NB4 (cell line): ENCODE measurements at regions not wholly inside any gene's neighbourhood (a gene's known extent, or its start where the extent isn't known, plus 50 kb on each side); places are given as distances from the start of the nearest gene placed in this dataset.

Source experiments
- DNase-seq: peaks from one replicate; pipeline ENCODE4 v3.0.0; 2010; ENCODE audit warnings: low read depth
- H3K4me3 ChIP-seq: one replicate; pipeline ENCODE4 v1.5.1; 2011; ENCODE audit warnings: mild to moderate bottlenecking, low read depth, low read length, moderate library complexity
- MAX ChIP-seq: IDR thresholded peaks from 2 replicates; pipeline ENCODE4 v1.6.1; 2011; ENCODE audit warnings: low read depth, low read length
- MYC ChIP-seq: IDR thresholded peaks from 2 replicates; pipeline ENCODE4 v1.6.1; 2011; ENCODE audit warnings: low read depth, low read length
- POLR2A ChIP-seq: IDR thresholded peaks from 2 replicates; pipeline ENCODE4 v1.6.1; 2011; ENCODE audit warnings: mild to moderate bottlenecking; ENCODE audit not compliant: insufficient read length; ENCODE audit errors: extremely low read depth
- TF ChIP-seq, protein P1 (sequence below): IDR thresholded peaks from one replicate; pipeline ENCODE4 v1.5.1; 2012; ENCODE audit warnings: low read depth, low read length

DNA sequence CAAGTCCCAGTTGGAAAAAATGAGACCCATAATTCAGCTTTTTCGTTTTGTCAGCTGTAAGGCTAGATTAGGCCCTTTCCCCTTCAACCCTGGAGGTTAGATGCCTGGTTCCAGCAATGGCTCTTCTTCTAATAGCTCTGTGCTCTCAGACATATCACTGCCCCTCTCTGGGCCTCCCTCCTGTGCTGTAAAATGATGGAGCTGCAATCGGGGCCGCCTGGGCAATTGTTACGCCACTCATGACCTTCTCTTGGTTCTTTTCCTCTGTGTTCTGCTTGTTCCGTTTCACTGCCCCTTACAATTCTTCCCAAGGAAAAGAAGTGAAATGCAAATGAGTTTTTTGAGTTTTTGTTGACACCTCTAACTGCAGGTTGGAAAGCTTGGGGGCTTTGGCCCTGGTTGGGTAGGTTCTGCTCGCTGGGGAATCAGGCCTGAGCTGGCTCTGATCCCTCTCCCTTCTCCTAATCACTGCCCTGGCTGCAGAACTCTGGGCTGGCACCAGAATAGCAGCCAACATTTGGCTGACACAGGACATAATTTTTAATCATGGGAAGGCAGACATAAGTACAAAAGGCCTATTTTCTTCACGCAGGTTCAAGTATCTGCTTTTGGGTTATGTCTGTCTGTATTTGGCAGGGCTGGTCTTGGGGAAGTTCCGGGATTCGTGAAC is 110.9 kb downstream of the FOXD1 start:
- TF ChIP-seq POLR2A (no peak), MYC (no peak), MAX (no peak)
- TF ChIP-seq, protein P1, sequence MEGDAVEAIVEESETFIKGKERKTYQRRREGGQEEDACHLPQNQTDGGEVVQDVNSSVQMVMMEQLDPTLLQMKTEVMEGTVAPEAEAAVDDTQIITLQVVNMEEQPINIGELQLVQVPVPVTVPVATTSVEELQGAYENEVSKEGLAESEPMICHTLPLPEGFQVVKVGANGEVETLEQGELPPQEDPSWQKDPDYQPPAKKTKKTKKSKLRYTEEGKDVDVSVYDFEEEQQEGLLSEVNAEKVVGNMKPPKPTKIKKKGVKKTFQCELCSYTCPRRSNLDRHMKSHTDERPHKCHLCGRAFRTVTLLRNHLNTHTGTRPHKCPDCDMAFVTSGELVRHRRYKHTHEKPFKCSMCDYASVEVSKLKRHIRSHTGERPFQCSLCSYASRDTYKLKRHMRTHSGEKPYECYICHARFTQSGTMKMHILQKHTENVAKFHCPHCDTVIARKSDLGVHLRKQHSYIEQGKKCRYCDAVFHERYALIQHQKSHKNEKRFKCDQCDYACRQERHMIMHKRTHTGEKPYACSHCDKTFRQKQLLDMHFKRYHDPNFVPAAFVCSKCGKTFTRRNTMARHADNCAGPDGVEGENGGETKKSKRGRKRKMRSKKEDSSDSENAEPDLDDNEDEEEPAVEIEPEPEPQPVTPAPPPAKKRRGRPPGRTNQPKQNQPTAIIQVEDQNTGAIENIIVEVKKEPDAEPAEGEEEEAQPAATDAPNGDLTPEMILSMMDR, result no peak
- DNase-seq, result no peak
- H3K4me3 ChIP-seq, result no peak overlapping the region

DNA sequence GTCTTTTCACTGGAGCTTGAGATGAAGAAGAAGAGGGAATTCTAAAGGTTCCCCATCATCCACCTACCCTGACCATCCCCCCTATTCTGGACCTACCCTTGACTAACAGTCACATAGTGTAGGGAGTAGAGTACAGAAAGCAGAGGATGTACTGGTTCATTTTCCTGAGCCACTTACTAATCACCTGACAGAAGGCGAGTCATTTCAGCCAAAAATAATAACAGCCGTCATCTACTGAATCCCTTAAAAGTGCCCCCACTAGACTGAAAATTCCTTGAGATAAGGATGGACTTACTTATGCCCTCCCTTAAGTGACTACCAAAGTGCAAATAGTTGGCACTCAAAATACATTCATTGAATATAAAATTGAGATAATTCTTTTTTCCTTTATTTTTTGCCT is 112.2 kb downstream of the FOXD1 start:
- DNase-seq, result no peak
- no peak for TF ChIP-seq MAX
- no peak for TF ChIP-seq MYC
- TF ChIP-seq POLR2A, result no peak
- TF ChIP-seq, protein P1, result no peak
- H3K4me3 ChIP-seq, result no peak overlapping the region

DNA sequence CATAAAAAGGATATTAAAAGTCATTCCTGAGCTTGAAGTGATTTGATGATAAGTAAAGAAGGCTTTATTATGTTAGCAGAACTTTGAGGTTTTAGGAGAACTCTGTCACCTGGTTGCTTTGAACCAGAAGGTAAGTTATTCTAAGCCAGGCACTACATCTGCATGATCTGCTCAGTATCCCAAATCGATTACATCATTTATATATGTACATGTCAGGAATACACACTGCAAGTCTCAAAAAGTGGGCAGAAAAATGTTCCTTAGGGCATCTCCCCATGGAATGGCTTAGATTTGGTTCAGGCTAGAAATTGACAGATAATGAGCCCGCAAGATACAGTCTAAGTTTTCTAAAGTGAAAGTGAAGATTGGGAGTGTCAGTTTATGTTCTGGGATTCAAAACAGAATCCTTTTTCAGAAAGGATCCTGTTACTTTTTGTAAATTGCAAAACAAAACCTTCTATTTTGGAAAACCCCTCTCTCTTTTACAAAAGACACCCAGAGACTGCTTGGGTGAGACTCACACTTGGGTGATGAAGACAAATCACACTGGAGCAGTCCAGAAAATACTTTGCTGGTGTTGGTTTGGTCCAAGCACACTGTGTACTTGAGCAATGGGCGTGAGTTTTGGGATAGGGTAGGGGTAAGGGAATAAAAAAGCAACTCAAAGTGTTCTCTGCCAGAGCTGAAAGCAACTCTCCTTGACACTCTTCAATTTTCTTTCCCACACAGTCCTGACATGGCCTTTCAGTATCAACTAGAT is 114.5 kb downstream of the FOXD1 start:
- H3K4me3 ChIP-seq, result no peak overlapping the region
- TF ChIP-seq POLR2A (no peak), MYC (no peak), MAX (no peak)
- TF ChIP-seq, protein P1, result no peak
- no peak for DNase-seq

DNA sequence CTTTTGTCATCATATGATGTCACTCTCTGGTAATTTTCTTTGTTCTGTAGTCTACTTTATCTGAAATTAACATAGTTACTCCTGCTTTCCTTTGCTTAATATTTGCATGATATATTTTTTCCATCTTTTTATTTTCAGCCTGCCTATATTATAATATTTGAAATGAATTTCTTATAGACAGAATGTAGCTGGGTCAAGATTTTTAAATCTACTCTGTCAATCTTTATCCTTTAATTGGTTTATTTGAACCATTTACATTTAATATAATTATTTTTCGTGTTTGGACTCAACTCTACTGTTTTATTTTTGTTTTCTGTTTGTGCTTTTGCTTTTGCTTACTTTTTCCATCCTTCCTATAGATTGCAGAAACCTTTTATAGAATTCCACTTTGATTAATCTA is 118.0 kb downstream of the FOXD1 start:
- H3K4me3 ChIP-seq, result no peak overlapping the region
- DNase-seq, result no peak
- TF ChIP-seq MAX, result no peak
- no peak for TF ChIP-seq POLR2A
- TF ChIP-seq MYC, result no peak
- TF ChIP-seq, protein P1, result no peak

DNA sequence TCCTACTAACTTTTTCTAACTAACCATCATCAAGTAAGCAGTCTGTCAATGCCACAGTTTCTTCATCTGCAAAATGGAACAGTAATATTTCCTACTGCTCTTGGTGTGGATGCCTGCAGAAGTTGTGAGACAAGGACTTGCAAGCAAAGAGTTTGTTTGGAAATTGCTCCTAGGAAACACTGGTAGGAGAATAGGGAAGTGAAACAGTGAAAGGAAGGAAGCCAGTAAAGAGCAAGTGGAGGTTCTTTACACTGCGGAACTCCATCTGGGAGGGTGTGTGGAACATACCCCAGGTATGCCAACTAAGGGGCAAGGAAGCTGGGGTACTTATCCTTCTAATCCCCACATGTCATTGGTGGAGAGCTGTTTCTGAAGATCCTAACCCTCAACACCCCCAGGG is 119.9 kb downstream of the FOXD1 start:
- DNase-seq, result no peak
- H3K4me3 ChIP-seq, result no peak overlapping the region
- TF ChIP-seq MAX, result no peak
- TF ChIP-seq POLR2A, result no peak
- TF ChIP-seq MYC, result no peak
- TF ChIP-seq, protein P1, result no peak
